DLD1 (cell line): ENCODE measurements at regions not wholly inside any gene's neighbourhood (a gene's known extent, or its start where the extent isn't known, plus 50 kb on each side); places are given as distances from the start of the nearest gene placed in this dataset.
"Not testable (repeated sequence)": the region's sequence is repeated elsewhere in the genome, so short reads cannot be mapped to it uniquely, and the experiment has no call there.

Experiments
- in situ Hi-C: cut with HindIII; loops from 2 replicates; pipeline ENCODE4 v1.10.0; 2017; ENCODE audit warnings: low sequenced_read_pairs

GRCh38 chr17:45645330-45645729 is 138.8 kb upstream of the CRHR1 start:
- in situ Hi-C loops = loop anchor here (25.0 kb wide), 2 partner anchors 92 to 192 kb away; partner anchors contain the start of gene SPPL2C

GRCh38 chr17:45646288-45646988 is 137.7 kb upstream of the CRHR1 start:
- in situ Hi-C loops = loop anchor here (25.0 kb wide), 2 partner anchors 91 to 191 kb away; partner anchors contain the start of gene SPPL2C

- in situ Hi-C loops = loop anchor here (25.0 kb wide), 2 partner anchors 89 to 189 kb away; partner anchors contain the start of gene SPPL2C
Measured at GRCh38 chr17:45648642-45649041, 135.5 kb upstream of the CRHR1 start.

- in situ Hi-C loops = loop anchor here (25.0 kb wide), 2 partner anchors 88 to 188 kb away; partner anchors contain the start of gene SPPL2C
Measured at GRCh38 chr17:45649796-45650195, 134.3 kb upstream of the CRHR1 start.

- in situ Hi-C loops = no loop called here
Measured at GRCh38 chr17:45650561-45650960, 133.6 kb upstream of the CRHR1 start.

GRCh38 chr17:45651145-45651709 is 132.9 kb upstream of the CRHR1 start:
- in situ Hi-C loops = no loop called here

GRCh38 chr17:45653616-45654015 is 130.5 kb upstream of the CRHR1 start:
- in situ Hi-C loops = no loop called here

GRCh38 chr17:45656527-45657181 is 127.5 kb upstream of the CRHR1 start:
- in situ Hi-C loops = no loop called here

GRCh38 chr17:45660474-45660873 is 123.6 kb upstream of the CRHR1 start:
- in situ Hi-C loops = no loop called here

GRCh38 chr17:45662432-45662831 is 121.7 kb upstream of the CRHR1 start:
- in situ Hi-C loops = no loop called here

- in situ Hi-C loops = no loop called here
Measured at GRCh38 chr17:45663772-45664171, 120.3 kb upstream of the CRHR1 start.

- in situ Hi-C loops = no loop called here
Measured at GRCh38 chr17:45664921-45665320, 119.2 kb upstream of the CRHR1 start.

GRCh38 chr17:45666046-45666600 is 118.0 kb upstream of the CRHR1 start:
- in situ Hi-C loops = no loop called here

GRCh38 chr17:45666641-45667040 is 117.5 kb upstream of the CRHR1 start:
- in situ Hi-C loops = no loop called here

GRCh38 chr17:45667591-45668171 is 116.4 kb upstream of the CRHR1 start:
- in situ Hi-C loops = no loop called here

- in situ Hi-C loops = no loop called here
Measured at GRCh38 chr17:45668316-45668715, 115.8 kb upstream of the CRHR1 start.

- in situ Hi-C loops = no loop called here
Measured at GRCh38 chr17:45672301-45672700, 111.8 kb upstream of the CRHR1 start.

- in situ Hi-C loops = no loop called here
Measured at GRCh38 chr17:45672792-45673191, 111.3 kb upstream of the CRHR1 start.

GRCh38 chr17:45673759-45674158 is 110.4 kb upstream of the CRHR1 start:
- in situ Hi-C loops = not testable (repeated sequence)

GRCh38 chr17:45675012-45675411 is 109.1 kb upstream of the CRHR1 start:
- in situ Hi-C loops = no loop called here

- in situ Hi-C loops = no loop called here
Measured at GRCh38 chr17:45675892-45676291, 108.2 kb upstream of the CRHR1 start.
